Testis (tissue), 2 donors: ENCODE measurements at regions not wholly inside any gene's neighbourhood (a gene's known extent, or its start where the extent isn't known, plus 50 kb on each side); places are given as distances from the start of the nearest gene placed in this dataset.

Experiments used
- DNase-seq: peaks from one replicate; pipeline ENCODE4 v3.0.0-alpha.2; 2019
- H3K27ac ChIP-seq, 2 donors: fragments of 200-600 bp; sonication (generic); one replicate each; pipeline ENCODE4 v1.5.1; 2019
- H3K27me3 ChIP-seq: fragments of 200-600 bp; sonication (generic); one replicate; pipeline ENCODE4 v1.5.1; 2019
- H3K36me3 ChIP-seq: fragments of 200-600 bp; sonication (generic); one replicate; pipeline ENCODE4 v1.5.1; 2017; ENCODE audit warnings: low read depth; ENCODE audit errors: missing control alignments
- H3K4me1 ChIP-seq: fragments of 200-600 bp; sonication (generic); one replicate; pipeline ENCODE4 v1.5.1; 2019
- H3K4me3 ChIP-seq, 2 donors: fragments of 200-600 bp; sonication (generic); one replicate each; pipeline ENCODE4 v1.5.1; 2017 to 2019
- H3K9me3 ChIP-seq: fragments of 200-600 bp; sonication (generic); one replicate; pipeline ENCODE4 v1.5.1; 2017
- CTCF ChIP-seq, 3 experiments: fragments of 450-650 bp in 2 of 3; fragments of 200-600 bp in 1 of 3; sonication (generic) in 1 of 3; IDR thresholded peaks; one replicate each; pipeline ENCODE4 v1.5.1; 2016 to 2019; ENCODE audit warnings: antibody characterized with exemption in 3 of 3, mild to moderate bottlenecking in 2 of 3, moderate library complexity in 1 of 3
- POLR2A ChIP-seq: fragments of 450-650 bp; IDR thresholded peaks from one replicate; pipeline ENCODE4 v1.6.1; 2017; ENCODE audit warnings: antibody characterized with exemption, mild to moderate bottlenecking, moderate library complexity
- WGBS, 2 donors: methylation state at CpG; one replicate each; pipeline ENCODE4 v1.1.5; 2018; 5-methylcytosine and 5-hydroxymethylcytosine counted together
- intact Hi-C: fragments of 100-400 bp; cut with DNase I; formaldehyde crosslinking; loops from one replicate; pipeline ENCODE4 v1.15.1; 2023; ENCODE audit warnings: low total_unique reads

- Histone ChIP-seq H3K4me1 (peaks cover 19% of the 10 kb centered on the region), H3K4me3 (no peak overlapping the region), H3K9me3 (no peaks in the 10 kb centered on the region), H3K27me3 (no peaks in the 10 kb centered on the region), H3K36me3 (no peaks in the 10 kb centered on the region), H3K27ac (no peak overlapping the region)
- intact Hi-C loops, result no loop called here
- WGBS, 2 donors, result 47 to 53% methylated on average over 1 of the region's 1 CpG
- TF ChIP-seq CTCF (IDR thresholded peaks at IDR 0.05) (no peak), POLR2A (no peak)
- no peak for DNase-seq
Observed at GRCh38 chr4:52247941-52248340, 196.8 kb downstream of the SPATA18 start.

- no peaks in the 10 kb centered on the region for H3K36me3 ChIP-seq
- no peak overlapping the region for H3K27ac ChIP-seq
- DNase-seq, result no peak
- H3K4me1 ChIP-seq, result peaks cover 19% of the 10 kb centered on the region
- H3K4me3 ChIP-seq, result no peak overlapping the region
- TF ChIP-seq CTCF (IDR thresholded peaks at IDR 0.05) (no peak), POLR2A (no peak)
- H3K9me3 ChIP-seq, result no peaks in the 10 kb centered on the region
- no peaks in the 10 kb centered on the region for H3K27me3 ChIP-seq
- intact Hi-C loops, result no loop called here
Observed at GRCh38 chr4:52248820-52249219, 197.7 kb downstream of the SPATA18 start.

- WGBS, 2 donors, result 50 to 71% methylated on average over 2 of the region's 2 CpGs
- no peak overlapping the region for H3K27ac ChIP-seq
- intact Hi-C loops, result no loop called here
Observed at GRCh38 chr4:52249581-52249980, 198.5 kb downstream of the SPATA18 start.

GRCh38 chr4:52250154-52250553 lies 199.1 kb downstream of the SPATA18 start:
- H3K27me3 ChIP-seq, result no peaks in the 10 kb centered on the region
- intact Hi-C loops, result no loop called here
- 31 to 55% methylated on average over 2 of the region's 2 CpGs for WGBS, 2 donors
- DNase-seq, result peak; percentile 68
- peaks cover 15% of the 10 kb centered on the region for H3K4me1 ChIP-seq
- H3K9me3 ChIP-seq, result no peaks in the 10 kb centered on the region
- no peaks in the 10 kb centered on the region for H3K36me3 ChIP-seq
- H3K27ac ChIP-seq, result no peak overlapping the region
- no peak overlapping the region for H3K4me3 ChIP-seq
- TF ChIP-seq CTCF (IDR thresholded peaks at IDR 0.05), result no peak
- no peak for TF ChIP-seq POLR2A

More at GRCh38 chr4:52249581-52249980, 198.5 kb downstream of the SPATA18 start:
- peaks cover 19% of the 10 kb centered on the region for H3K4me1 ChIP-seq
- TF ChIP-seq POLR2A, result no peak
- TF ChIP-seq CTCF (IDR thresholded peaks at IDR 0.05), result no peak
- H3K9me3 ChIP-seq, result no peaks in the 10 kb centered on the region
- no peaks in the 10 kb centered on the region for H3K27me3 ChIP-seq
- no peaks in the 10 kb centered on the region for H3K36me3 ChIP-seq
- H3K4me3 ChIP-seq, result no peak overlapping the region
- DNase-seq, result no peak

- TF ChIP-seq POLR2A (no peak), CTCF (IDR thresholded peaks at IDR 0.05) (no peak)
- 92 to 96% methylated on average over 2 of the region's 2 CpGs for WGBS, 2 donors
- Histone ChIP-seq H3K4me3 (no peak overlapping the region), H3K4me1 (peaks cover 15% of the 10 kb centered on the region), H3K27me3 (no peaks in the 10 kb centered on the region), H3K9me3 (no peaks in the 10 kb centered on the region), H3K27ac (no peak overlapping the region), H3K36me3 (no peaks in the 10 kb centered on the region)
- intact Hi-C loops, result no loop called here
- no peak for DNase-seq
Observed at GRCh38 chr4:52251864-52252263, 200.8 kb downstream of the SPATA18 start.
